ENCODE measurements at regions not wholly inside any gene's neighbourhood (a gene's known extent, or its start where the extent isn't known, plus 50 kb on each side); places are given as distances from the start of the nearest gene placed in this dataset.

- Histone ChIP-seq H3K36me3 (ENCODE audit: control insufficient read depth, insufficient read depth, low read length) (no peaks in the 10 kb centered on the region), H3K27me3 (ENCODE audit: control insufficient read depth, insufficient read depth, low read length) (no peaks in the 10 kb centered on the region), H3K4me3 (ENCODE audit: low read depth, low read length) (no peak overlapping the region)
- CTCF ChIA-PET, result interaction anchor here (1.0 kb wide), 1 partner anchor 50 kb away, joined by 3 read pairs; no protein-coding TSS in a partner anchor
- DNase-seq (ENCODE audit: low read depth), result no peak
- POLR2A ChIA-PET, result no interaction called here
- no peak for TF ChIP-seq CTCF (IDR thresholded peaks at IDR 0.05; ENCODE audit: insufficient read depth, low read depth, low read length)
Observed at GRCh38 chr1:29651684-29652665, 415.7 kb downstream of the PTPRU start.

GRCh38 chr1:29651246-29651645, 414.9 kb downstream of the PTPRU start:
- H3K4me3 ChIP-seq (ENCODE audit: low read depth, low read length), result no peak overlapping the region
- no peaks in the 10 kb centered on the region for H3K27me3 ChIP-seq (ENCODE audit: control insufficient read depth, insufficient read depth, low read length)
- CTCF ChIA-PET, result interaction anchor here (0.9 to 1.0 kb wide), 2 partner anchors 51 to 460 kb away, joined by 3 read pairs; no protein-coding TSS in a partner anchor
- H3K36me3 ChIP-seq (ENCODE audit: control insufficient read depth, insufficient read depth, low read length), result no peaks in the 10 kb centered on the region
- DNase-seq (ENCODE audit: low read depth), result no peak
- POLR2A ChIA-PET, result no interaction called here
- TF ChIP-seq CTCF (IDR thresholded peaks at IDR 0.05; ENCODE audit: insufficient read depth, low read depth, low read length), result no peak

GRCh38 chr1:29650476-29650875, 414.2 kb downstream of the PTPRU start:
- CTCF ChIA-PET, result interaction anchor here (0.9 kb wide), 1 partner anchor 461 kb away, joined by 3 read pairs; no protein-coding TSS in a partner anchor
- no peak overlapping the region for H3K4me3 ChIP-seq (ENCODE audit: low read depth, low read length)

GRCh38 chr1:29650041-29650400, 413.7 kb downstream of the PTPRU start:
- no peak for DNase-seq (ENCODE audit: low read depth)
- CTCF ChIA-PET, result no interaction called here
- no peaks in the 10 kb centered on the region for H3K27me3 ChIP-seq (ENCODE audit: control insufficient read depth, insufficient read depth, low read length)
- H3K36me3 ChIP-seq (ENCODE audit: control insufficient read depth, insufficient read depth, low read length), result no peaks in the 10 kb centered on the region
- H3K4me3 ChIP-seq (ENCODE audit: low read depth, low read length), result no peak overlapping the region
- no peak for TF ChIP-seq CTCF (IDR thresholded peaks at IDR 0.05; ENCODE audit: insufficient read depth, low read depth, low read length)
- POLR2A ChIA-PET, result no interaction called here

More at GRCh38 chr1:29650476-29650875, 414.2 kb downstream of the PTPRU start:
- POLR2A ChIA-PET, result no interaction called here
- TF ChIP-seq CTCF (IDR thresholded peaks at IDR 0.05; ENCODE audit: insufficient read depth, low read depth, low read length), result no peak
- no peak for DNase-seq (ENCODE audit: low read depth)
- H3K27me3 ChIP-seq (ENCODE audit: control insufficient read depth, insufficient read depth, low read length), result no peaks in the 10 kb centered on the region
- H3K36me3 ChIP-seq (ENCODE audit: control insufficient read depth, insufficient read depth, low read length), result no peaks in the 10 kb centered on the region

- ChIA-PET CTCF (no interaction called here), POLR2A (no interaction called here)
- Histone ChIP-seq H3K36me3 (ENCODE audit: control insufficient read depth, insufficient read depth, low read length) (no peaks in the 10 kb centered on the region), H3K4me3 (ENCODE audit: low read depth, low read length) (no peak overlapping the region), H3K27me3 (ENCODE audit: control insufficient read depth, insufficient read depth, low read length) (no peaks in the 10 kb centered on the region)
- TF ChIP-seq CTCF (IDR thresholded peaks at IDR 0.05; ENCODE audit: insufficient read depth, low read depth, low read length), result no peak
- no peak for DNase-seq (ENCODE audit: low read depth)
Observed at GRCh38 chr1:29649189-29650040, 413.1 kb downstream of the PTPRU start.

All from BJ (cell line).